HEK293 (cell line): ENCODE measurements at regions not wholly inside any gene's neighbourhood (a gene's known extent, or its start where the extent isn't known, plus 50 kb on each side); places are given as distances from the start of the nearest gene placed in this dataset.

ENCODE experiments used
- BCL6B ChIP-seq: fragments of 450-650 bp; formaldehyde crosslinking; IDR thresholded peaks from 2 replicates; pipeline ENCODE4 v1.5.1; 2017; ENCODE audit warnings: missing biosample characterization, missing genetic modification characterization
- CTCF ChIP-seq: fragments of 450-650 bp; formaldehyde crosslinking; IDR thresholded peaks from 2 replicates; pipeline ENCODE4 v1.5.1; 2016; ENCODE audit warnings: missing biosample characterization, missing genetic modification characterization
- PRDM10 ChIP-seq: fragments of 450-650 bp; formaldehyde crosslinking; IDR thresholded peaks from 2 replicates; pipeline ENCODE4 v1.5.1; 2016; ENCODE audit warnings: missing biosample characterization, missing genetic modification characterization
- REST ChIP-seq: fragments of 450-650 bp; formaldehyde crosslinking; IDR thresholded peaks from 2 replicates; pipeline ENCODE4 v1.5.1; 2016; ENCODE audit warnings: missing biosample characterization, missing genetic modification characterization
- ZBTB1 ChIP-seq: fragments of 450-650 bp; formaldehyde crosslinking; IDR thresholded peaks from 2 replicates; pipeline ENCODE4 v1.5.1; 2016; ENCODE audit warnings: missing biosample characterization, missing genetic modification characterization
- ZBTB7A ChIP-seq: fragments of 450-650 bp; formaldehyde crosslinking; IDR thresholded peaks from 2 replicates; pipeline ENCODE4 v1.5.1; 2016; ENCODE audit warnings: low read depth, missing biosample characterization, missing genetic modification characterization
- ZNF362 ChIP-seq: fragments of 450-650 bp; formaldehyde crosslinking; IDR thresholded peaks from 2 replicates; pipeline ENCODE4 v1.5.1; 2016; ENCODE audit warnings: missing biosample characterization, missing genetic modification characterization
- ZNF830 ChIP-seq: fragments of 450-650 bp; IDR thresholded peaks from 2 replicates; pipeline ENCODE4 v1.5.0; 2018; ENCODE audit warnings: missing biosample characterization, missing genetic modification characterization, low read depth, mild to moderate bottlenecking, moderate library complexity

- no peak for TF ChIP-seq REST (tag by site-specific recombination)
- no peak for TF ChIP-seq ZNF362 (tag by site-specific recombination)
- no peak for TF ChIP-seq BCL6B (tag by site-specific recombination)
- no peak for TF ChIP-seq ZNF830 (tag by site-specific recombination)
- no peak for TF ChIP-seq CTCF (tag by site-specific recombination)
- no peak for TF ChIP-seq ZBTB7A
- no peak for TF ChIP-seq PRDM10 (tag by site-specific recombination)
- no peak for TF ChIP-seq ZBTB1 (tag by site-specific recombination)
Measured at GRCh38 chr6:150307520-150307919, 61.3 kb upstream of the IYD start.
